Mesenchymal stem cell (in vitro differentiated cells and primary cell): ENCODE measurements at regions not wholly inside any gene's neighbourhood (a gene's known extent, or its start where the extent isn't known, plus 50 kb on each side); places are given as distances from the start of the nearest gene placed in this dataset.

Experiments
- DNase-seq: peaks from one replicate; pipeline ENCODE4 v3.0.0-alpha.2; 2013
- H2AFZ ChIP-seq: one replicate; pipeline ENCODE4 v1.6.1; 2013; ENCODE audit warnings: low read depth, mild to moderate bottlenecking, control low read depth, inconsistent platforms, low read length, moderate library complexity
- H2AK5ac ChIP-seq: 2 replicates; pipeline ENCODE4 v1.6.1; 2013; ENCODE audit warnings: low read length, moderate library complexity, mild to moderate bottlenecking, inconsistent platforms; ENCODE audit not compliant: severe bottlenecking
- H2BK120ac ChIP-seq: one replicate; pipeline ENCODE4 v1.6.1; 2013; ENCODE audit warnings: low read depth, mild to moderate bottlenecking, inconsistent platforms, low read length, moderate library complexity
- H2BK12ac ChIP-seq, 2 experiments: one replicate each; pipeline ENCODE4 v1.6.1; 2013; ENCODE audit warnings: inconsistent platforms in 2 of 2, low read length in 2 of 2, mild to moderate bottlenecking in 2 of 2, moderate library complexity in 2 of 2, control low read depth in 1 of 2
- H2BK15ac ChIP-seq: one replicate; pipeline ENCODE4 v1.6.1; 2013; ENCODE audit warnings: mild to moderate bottlenecking, low read depth, inconsistent platforms; ENCODE audit not compliant: poor library complexity, severe bottlenecking
- H2BK5ac ChIP-seq: 2 replicates; pipeline ENCODE4 v1.6.1; 2013; ENCODE audit warnings: low read depth, mild to moderate bottlenecking, low read length, control low read depth, inconsistent platforms; ENCODE audit not compliant: poor library complexity, severe bottlenecking
- H3K14ac ChIP-seq, 2 experiments: one replicate each; pipeline ENCODE4 v1.6.1; 2013; ENCODE audit warnings: inconsistent platforms in 2 of 2, low read length in 2 of 2, control low read depth in 1 of 2, mild to moderate bottlenecking in 1 of 2, moderate library complexity in 1 of 2
- H3K18ac ChIP-seq, 2 experiments: one replicate each; pipeline ENCODE4 v1.6.1; 2013; ENCODE audit warnings: inconsistent platforms in 2 of 2, low read length in 2 of 2, control low read depth in 1 of 2, low read depth in 1 of 2, mild to moderate bottlenecking in 1 of 2
- H3K23ac ChIP-seq, 2 experiments: one replicate each; pipeline ENCODE4 v1.6.1; 2013; ENCODE audit warnings: inconsistent platforms in 2 of 2, low read length in 2 of 2, mild to moderate bottlenecking in 2 of 2, moderate library complexity in 2 of 2, control low read depth in 1 of 2
- H3K27ac ChIP-seq: 2 replicates; pipeline ENCODE4 v1.5.1; 2013; ENCODE audit warnings: mild to moderate bottlenecking, moderate library complexity, low read length, control low read depth, inconsistent platforms; ENCODE audit not compliant: poor library complexity, severe bottlenecking
- H3K27me3 ChIP-seq, 2 experiments: 2 replicates each; pipeline versions ENCODE4 v1.6.1 to v1.7.0; 2013; ENCODE audit warnings: low read length in 2 of 2, mild to moderate bottlenecking in 2 of 2, moderate library complexity in 2 of 2, control low read depth in 1 of 2, inconsistent platforms in 1 of 2; ENCODE audit not compliant: control insufficient read depth in 1 of 2, insufficient read depth in 1 of 2
- H3K36me3 ChIP-seq, 2 experiments: 2 replicates each; pipeline versions ENCODE4 v1.6.1 to v1.7.0; 2013; ENCODE audit warnings: low read length in 2 of 2, control low read depth in 1 of 2, inconsistent platforms in 1 of 2, low read depth in 1 of 2, mild to moderate bottlenecking in 1 of 2; ENCODE audit not compliant: insufficient read depth in 2 of 2, control insufficient read depth in 1 of 2
- H3K4ac ChIP-seq, 2 experiments: one replicate each; pipeline ENCODE4 v1.6.1; 2013; ENCODE audit warnings: inconsistent platforms in 2 of 2, low read length in 2 of 2, mild to moderate bottlenecking in 2 of 2, moderate library complexity in 2 of 2, control low read depth in 1 of 2, low read depth in 1 of 2
- H3K4me1 ChIP-seq: 2 replicates; pipeline ENCODE4 v1.6.1; 2013; ENCODE audit warnings: low read depth, low read length, control low read depth; ENCODE audit not compliant: control insufficient read depth, insufficient read depth
- H3K4me2 ChIP-seq: 2 replicates; pipeline ENCODE4 v1.6.1; 2013; ENCODE audit warnings: low read length, mild to moderate bottlenecking, inconsistent platforms; ENCODE audit not compliant: poor library complexity, severe bottlenecking
- H3K4me3 ChIP-seq, 2 experiments: 2 replicates each; pipeline versions ENCODE4 v1.5.1 to v1.7.0; 2013; ENCODE audit warnings: low read length in 2 of 2, mild to moderate bottlenecking in 2 of 2, control low read depth in 1 of 2, low read depth in 1 of 2; ENCODE audit not compliant: insufficient read depth in 1 of 2
- H3K79me1 ChIP-seq: replicated peaks from 2 replicates; pipeline ENCODE4 v1.6.1; 2013; ENCODE audit warnings: mild to moderate bottlenecking, control low read depth, low read length, inconsistent platforms; ENCODE audit not compliant: poor library complexity, severe bottlenecking
- H3K9ac ChIP-seq: 2 replicates; pipeline ENCODE4 v1.7.0; 2013; ENCODE audit warnings: mild to moderate bottlenecking, low read length, moderate library complexity
- H3K9me3 ChIP-seq: 2 replicates; pipeline ENCODE4 v1.7.0; 2013; ENCODE audit warnings: mild to moderate bottlenecking, low read length; ENCODE audit not compliant: control insufficient read depth
- H4K8ac ChIP-seq: one replicate; pipeline ENCODE4 v1.6.1; 2013; ENCODE audit warnings: inconsistent platforms, mild to moderate bottlenecking, low read length, moderate library complexity
- H4K91ac ChIP-seq: one replicate; pipeline ENCODE4 v1.6.1; 2013; ENCODE audit warnings: mild to moderate bottlenecking, low read length, inconsistent platforms
- WGBS: methylation state at CpG from one replicate; pipeline ENCODE4 v1.1.7; 2013; ENCODE audit warnings: mixed read lengths; 5-methylcytosine and 5-hydroxymethylcytosine counted together

- H2AFZ ChIP-seq, result no peak overlapping the region
- no peak for DNase-seq
- H3K14ac ChIP-seq, result no peak overlapping the region
- no peak overlapping the region for H3K4me2 ChIP-seq
- H4K91ac ChIP-seq, result no peak overlapping the region
- H2BK120ac ChIP-seq, result no peak overlapping the region
- H3K4ac ChIP-seq, result no peak overlapping the region
- no peaks in the 10 kb centered on the region for H3K36me3 ChIP-seq
- H3K9ac ChIP-seq, result no peak overlapping the region
- peak overlapping the region in 1 of 2 experiments; percentile 53 for H3K4me3 ChIP-seq
- no peak overlapping the region for H3K23ac ChIP-seq
- H2BK15ac ChIP-seq, result no peak overlapping the region
- no peaks in the 10 kb centered on the region for H3K79me1 ChIP-seq
- H2AK5ac ChIP-seq, result no peak overlapping the region
- H3K4me1 ChIP-seq, result peaks cover 11% of the 10 kb centered on the region
- no peak overlapping the region for H4K8ac ChIP-seq
- 80% methylated on average over 1 of the region's 2 CpGs for whole genome bisulfite sequencing
- no peak overlapping the region for H3K18ac ChIP-seq
- H3K27ac ChIP-seq, result no peak overlapping the region
- H2BK12ac ChIP-seq, result no peak overlapping the region
- H3K27me3 ChIP-seq, result peaks cover 28 to 44% of the 10 kb centered on the region in 2 experiments
- H3K9me3 ChIP-seq, result no peaks in the 10 kb centered on the region
- H2BK5ac ChIP-seq, result no peak overlapping the region
These were observed 49.9 kb upstream of the SEPTIN5 start for GRCh38 chr22:19664406-19664805.
